HPDE6-E6E7 (cell line): ENCODE measurements at regions not wholly inside any gene's neighbourhood (a gene's known extent, or its start where the extent isn't known, plus 50 kb on each side); places are given as distances from the start of the nearest gene placed in this dataset.
"Not testable (repeated sequence)": the region's sequence is repeated elsewhere in the genome, so short reads cannot be mapped to it uniquely, and the experiment has no call there.

Experiments used
- DNase-seq: peaks from one replicate; pipeline ENCODE4 v3.0.0; 2011; ENCODE audit warnings: missing footprints; ENCODE audit errors: extremely low spot score

DNA sequence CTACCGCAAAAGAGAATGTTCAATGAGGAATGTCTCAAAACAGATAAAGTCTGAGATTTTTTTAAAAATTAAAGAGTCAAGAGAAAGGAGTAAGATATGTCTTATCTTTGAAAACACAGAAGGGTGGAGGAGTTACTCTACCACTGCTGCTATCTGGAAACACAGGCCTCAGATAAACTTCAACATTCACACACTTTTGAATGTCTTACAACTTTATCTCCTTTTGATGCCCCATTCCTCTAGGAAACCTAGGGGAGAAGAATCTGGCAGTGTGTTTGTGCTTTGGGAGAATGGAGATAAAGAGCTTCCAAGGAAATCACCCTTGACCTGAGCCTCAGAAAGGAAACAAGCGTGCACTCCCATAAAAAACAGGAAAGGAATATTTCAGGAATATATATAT lies 468.2 kb downstream of the PLOD2 start:
- no peak for DNase-seq

DNA sequence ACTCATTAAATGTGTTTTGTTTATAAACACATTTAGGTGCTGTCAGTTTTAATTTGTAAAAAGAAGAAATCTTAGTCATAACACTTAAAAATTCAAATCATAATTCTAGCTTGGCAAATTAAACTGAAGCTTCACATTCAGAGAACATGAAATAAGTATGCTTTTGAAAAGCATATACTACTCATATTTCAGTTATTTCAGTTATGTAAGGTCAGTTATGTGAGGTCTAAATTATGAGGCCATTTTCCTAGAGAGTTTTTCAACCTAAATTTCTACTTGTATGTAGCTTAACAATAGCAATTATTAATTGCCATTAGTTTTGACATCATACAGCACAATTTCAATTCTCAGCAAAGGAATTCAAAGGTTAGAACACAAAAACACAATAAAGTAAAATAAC lies 465.0 kb downstream of the PLOD2 start:
- no peak for DNase-seq

DNA sequence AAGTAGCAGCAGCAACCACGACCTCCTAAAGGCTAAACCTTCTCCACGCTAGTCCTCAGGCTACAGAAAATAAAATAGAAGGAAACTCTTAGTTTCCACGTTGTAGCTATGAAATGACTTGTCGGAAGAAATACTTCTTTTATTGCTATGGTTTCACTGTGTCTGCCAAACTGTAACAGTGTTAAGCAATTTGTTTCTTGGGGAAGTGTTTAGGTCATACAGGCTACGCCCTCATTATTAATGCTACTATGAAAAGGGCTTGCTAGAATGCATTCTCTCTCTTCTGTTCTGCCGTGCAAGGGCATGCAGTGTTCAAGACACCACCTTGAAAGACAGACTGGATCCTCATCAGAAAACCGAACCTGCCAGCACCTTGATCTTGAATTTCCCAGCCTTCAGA lies 462.7 kb downstream of the PLOD2 start:
- DNase-seq, result no peak

DNA sequence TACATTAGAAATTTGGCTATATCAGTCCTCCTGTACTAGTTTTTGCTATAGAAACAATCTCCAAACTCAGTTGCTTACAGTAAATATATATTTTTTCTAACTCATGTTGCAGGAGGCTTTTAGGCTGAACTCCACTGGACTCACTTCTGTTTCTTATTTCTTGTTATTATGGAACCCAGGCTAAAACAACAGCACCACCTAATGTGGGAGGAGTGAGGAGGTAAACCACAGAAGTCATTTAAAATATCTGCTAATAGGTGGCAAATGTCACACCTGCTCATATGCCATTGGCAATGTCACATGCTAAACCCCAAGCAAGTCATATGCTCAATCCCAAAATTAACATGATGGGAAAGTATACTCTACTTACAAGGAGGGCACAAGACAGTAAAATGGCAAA lies 462.2 kb downstream of the PLOD2 start:
- DNase-seq, result no peak

DNA sequence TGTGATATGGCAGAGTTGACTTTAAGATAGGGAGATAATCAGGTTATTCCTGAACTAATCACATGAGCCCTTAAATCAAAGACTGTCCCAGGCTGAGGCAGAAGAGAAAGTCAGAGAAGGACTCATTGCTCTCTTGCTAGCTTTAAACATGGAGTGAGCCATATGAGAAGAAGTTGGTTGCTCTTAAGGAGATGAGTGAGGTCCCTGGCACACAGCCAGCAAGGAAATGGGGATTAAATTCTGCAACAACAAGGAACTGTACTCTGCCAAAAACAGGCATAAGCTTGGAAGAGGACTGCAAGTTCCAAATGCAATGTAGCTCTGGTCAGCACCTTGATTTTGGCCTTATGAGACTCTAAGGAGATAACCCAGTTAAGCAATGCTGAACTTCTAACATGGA lies 457.0 kb downstream of the PLOD2 start:
- DNase-seq, result no peak

DNA sequence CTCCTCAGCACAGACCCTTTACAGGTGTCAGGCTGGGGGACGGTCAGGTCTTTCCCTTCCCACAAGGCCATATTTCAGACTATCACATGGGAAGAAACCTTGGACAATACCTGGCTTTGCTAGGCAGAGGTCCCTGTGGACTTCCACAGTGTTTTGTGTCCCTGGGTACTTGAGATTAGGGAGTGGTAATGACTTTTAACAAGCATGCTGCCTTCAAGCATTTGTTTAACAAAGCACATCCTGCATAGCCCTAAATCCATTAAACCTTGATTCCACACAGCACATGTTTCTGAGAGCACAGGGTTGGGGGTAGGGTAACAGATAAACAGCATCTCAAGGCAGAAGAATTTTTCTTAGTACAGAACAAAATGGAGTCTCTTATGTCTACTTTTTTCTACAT lies 451.2 kb downstream of the PLOD2 start:
- not testable (repeated sequence) for DNase-seq

DNA sequence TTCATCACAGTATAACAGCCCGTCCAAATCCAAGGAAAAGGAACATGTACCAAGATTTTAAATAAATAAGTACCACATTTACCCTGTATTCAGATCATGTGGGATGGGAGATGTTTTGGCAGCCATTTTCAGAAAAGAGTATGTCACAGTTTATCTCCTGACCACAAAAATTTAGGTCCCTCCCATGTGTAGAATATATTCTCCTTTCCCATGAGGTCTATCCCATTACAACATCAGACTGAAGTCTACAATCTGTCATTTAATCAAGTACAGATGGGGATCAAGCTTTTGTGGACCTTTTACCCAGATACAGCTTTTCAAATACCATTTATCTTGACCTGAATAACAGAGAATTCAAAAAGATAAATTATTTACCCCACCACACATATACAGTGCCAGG lies 444.5 kb downstream of the PLOD2 start:
- no peak for DNase-seq

DNA sequence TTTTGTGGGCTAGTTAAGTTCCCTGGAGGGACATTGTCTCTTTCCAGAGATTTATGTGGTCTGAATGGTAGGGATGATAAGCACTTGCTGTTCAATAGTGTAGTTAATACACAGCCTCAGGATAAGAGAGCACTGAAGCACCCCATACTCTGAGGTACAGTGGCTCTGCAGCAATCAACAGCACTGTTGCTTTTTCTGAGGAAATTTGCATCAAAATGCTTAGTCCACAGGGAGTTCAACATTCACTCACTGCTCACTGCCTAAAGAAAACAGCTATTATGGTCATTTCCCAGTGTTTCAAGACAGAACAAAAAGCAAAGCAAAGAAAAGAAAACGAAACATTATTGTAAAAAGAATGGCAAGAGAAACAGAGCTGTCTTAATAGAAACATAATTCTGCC lies 441.9 kb downstream of the PLOD2 start:
- DNase-seq, result no peak

DNA sequence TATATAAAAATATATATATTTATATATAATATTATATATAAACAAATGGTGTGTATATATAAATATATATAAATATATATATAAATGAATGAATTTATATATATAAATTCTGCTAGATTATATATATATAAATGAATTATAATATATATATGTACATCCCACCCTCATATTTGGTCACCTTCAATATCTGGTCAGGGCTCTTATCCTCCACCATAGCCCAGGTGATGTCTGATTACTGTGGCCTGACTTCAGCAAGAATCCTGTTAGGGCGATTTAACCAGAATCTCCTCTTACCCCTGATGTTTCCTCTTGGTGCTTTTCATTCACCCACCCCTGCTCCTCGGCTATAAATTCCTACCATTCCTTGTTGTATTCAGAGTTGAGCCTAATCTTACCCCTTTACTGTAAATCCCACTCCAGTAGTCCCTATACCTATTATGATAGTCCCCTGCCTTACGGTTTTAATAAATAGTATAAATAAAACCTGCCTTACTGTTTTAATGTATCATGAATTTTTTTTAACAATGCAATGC lies 439.6 kb downstream of the PLOD2 start:
- no peak for DNase-seq

DNA sequence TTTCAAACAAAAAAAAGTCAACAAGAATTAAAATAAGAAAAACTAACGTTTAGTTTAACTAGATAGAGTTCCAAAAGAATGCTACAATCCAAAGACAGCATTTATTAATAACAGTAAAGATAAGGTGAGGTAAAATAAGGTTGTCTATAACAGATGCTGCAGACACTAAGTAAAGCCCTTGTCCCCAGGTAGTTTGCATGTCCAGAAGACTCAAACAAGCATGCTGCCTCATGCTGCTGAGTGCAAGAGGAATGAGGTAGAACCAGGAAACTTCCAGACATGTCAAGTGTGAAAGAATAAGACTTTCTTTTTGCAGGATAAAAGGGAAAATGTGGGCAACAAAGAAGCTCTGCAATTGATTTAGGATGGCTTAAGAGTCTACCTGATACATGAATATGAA lies 439.2 kb downstream of the PLOD2 start:
- DNase-seq, result no peak

DNA sequence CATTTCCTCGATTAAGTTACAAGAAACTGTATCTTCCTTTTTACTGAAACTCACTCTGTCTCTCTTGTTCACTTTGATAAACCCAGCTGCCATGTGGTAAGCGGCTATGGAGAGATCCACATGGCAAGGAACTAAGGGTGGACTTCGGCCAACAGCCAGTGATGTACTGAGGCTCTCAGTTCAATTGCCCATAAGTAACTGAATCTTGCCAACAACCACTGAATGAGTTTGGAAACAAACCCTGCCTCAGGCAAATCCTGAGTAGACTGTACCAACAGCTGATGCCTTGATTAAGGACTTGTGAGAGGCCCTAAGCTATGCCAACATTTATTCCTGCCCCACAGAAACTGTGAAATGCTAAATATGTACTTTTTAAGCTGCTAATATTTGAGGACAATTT lies 433.5 kb downstream of the PLOD2 start:
- no peak for DNase-seq

DNA sequence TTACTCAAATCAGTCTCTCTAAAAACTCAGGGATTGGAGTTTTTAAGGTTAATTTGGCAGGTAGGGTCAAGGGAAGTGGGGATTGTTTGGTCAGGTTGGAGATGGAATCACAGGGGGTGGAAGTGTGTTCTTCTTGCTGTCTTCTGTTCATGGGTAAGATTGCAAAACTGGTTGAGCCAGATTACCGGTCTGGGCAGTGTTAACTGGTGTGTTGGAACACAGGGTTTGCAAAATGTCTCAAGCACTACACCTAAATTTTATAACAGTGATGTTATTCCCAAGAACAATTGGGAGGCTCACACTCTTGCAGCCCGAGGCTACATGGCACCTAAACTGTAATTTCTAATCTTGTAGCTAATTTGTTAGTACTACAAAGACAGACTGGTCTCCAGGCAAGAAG lies 425.4 kb downstream of the PLOD2 start:
- no peak for DNase-seq

DNA sequence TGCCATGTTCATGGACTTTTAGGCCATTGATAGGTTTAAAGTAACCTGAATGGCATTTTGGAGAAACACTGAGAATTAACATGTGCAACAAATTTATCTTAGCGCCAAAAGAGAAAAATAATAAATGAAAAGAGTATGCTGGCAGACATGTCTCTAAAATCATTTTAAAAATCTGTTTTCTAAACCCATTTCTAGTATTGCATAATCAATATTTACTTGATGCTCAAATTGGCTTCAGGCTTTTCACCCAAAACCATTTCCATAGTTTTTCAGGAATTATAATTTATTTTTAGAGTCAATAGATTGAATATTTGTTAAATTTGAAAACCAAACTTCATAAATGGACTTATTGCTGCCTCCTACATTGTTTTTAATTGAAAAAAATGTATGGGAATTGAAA lies 423.0 kb downstream of the PLOD2 start:
- DNase-seq, result no peak

DNA sequence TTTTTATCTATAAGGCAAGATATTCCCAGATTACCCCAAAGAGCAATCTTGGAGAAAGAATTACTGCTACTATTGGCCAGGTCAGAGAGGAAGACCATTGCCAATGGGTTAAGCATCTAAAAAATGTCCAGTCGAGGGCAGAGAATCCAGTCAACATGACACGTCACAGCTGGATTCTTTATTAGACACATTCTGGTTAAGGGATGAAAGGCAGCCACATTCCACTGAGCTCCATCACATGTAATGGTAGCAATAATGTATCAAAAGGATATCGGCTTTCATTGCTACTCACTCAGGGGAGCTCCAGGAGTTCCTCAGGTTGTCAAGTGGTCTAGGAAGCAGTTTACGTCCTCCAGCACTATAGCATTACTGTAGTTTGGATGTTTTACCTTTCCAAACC lies 421.1 kb downstream of the PLOD2 start:
- DNase-seq, result no peak

DNA sequence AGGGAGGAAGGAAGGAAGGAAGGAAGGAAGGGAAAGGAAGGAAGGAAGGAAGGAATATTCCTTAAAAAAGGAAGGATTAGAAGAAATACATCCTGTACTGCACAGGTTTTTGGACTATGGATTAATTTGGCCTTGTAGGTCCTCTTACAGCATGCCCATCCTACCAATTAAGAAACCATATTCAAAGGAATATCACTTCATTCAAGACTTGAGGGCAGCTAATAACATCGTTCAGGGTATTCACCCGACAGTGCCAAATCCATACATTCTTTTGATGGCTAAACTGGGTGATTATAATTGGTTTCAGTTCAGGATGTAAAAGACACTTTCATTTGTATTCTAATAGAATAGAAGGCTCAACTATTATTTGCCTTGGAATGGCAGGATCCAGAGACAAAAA lies 410.3 kb downstream of the PLOD2 start:
- DNase-seq, result no peak

DNA sequence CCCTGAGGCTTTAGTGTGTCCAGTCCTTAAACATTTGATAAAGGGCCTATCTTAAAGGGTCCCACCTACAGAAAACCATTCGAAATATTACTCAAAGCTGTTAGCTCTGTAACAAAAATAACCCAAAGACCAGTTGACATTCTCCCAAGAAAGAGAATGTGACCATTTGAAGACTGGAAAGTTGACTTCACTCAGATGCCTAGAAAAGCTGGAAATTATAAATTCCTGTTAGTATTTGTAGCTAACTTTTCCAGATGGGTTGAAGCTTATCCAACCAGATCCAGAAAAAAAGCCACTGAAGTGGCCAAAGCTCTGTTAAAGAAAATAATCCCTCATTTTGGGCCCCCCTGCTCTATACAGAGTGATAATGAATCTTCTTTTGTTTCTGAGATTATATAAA lies 408.4 kb downstream of the PLOD2 start:
- DNase-seq, result no peak

DNA sequence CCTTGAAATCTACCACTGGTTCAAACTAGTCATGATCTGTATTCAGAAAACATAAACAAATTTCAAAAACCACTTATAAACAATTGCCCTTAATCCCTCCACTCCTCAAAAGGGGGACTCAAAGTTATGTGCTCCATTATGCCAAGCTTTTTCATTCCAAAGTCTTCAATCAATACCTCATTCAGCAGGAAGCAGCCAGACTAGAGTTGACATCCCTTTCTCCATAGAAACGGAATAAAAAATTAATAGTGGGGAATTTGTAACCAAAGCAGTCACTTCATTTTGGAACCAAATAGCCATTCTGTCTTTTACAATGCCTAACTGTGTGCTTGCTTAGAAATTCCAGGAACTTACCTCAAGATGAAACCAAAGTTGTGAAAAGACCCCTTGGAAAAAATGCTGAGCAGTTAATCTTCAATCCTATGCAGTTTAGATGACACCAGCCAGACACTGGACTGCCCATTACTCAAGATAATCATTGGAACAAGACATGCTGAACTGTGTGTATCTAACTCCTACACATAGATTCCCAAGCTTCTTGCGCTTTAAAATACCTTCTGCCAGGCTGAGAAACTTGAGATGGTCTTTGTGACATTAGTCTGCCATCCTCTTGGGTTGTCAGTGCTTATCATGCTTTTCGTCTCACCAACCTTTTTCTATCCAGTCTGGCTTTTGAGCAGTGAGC lies 406.2 kb downstream of the PLOD2 start:
- DNase-seq, result no peak

DNA sequence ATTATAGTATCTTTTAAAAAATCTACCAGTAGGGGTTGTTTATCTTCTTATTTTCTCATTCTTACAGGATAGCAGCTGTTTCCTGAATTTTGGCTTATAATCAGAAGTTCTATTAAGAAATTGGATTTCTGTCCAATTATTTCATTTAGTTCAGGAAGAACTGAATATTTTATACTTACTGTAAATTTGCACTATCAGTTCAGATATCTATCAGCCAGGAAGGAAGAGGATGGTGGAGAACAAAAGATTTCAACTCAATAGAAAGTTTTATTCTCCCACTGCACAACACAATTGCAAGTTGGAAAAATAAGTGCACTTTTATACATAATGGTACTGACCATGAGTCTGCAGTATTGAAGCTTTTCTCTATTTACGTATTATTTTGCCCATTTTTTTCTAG lies 400.9 kb downstream of the PLOD2 start:
- no peak for DNase-seq

DNA sequence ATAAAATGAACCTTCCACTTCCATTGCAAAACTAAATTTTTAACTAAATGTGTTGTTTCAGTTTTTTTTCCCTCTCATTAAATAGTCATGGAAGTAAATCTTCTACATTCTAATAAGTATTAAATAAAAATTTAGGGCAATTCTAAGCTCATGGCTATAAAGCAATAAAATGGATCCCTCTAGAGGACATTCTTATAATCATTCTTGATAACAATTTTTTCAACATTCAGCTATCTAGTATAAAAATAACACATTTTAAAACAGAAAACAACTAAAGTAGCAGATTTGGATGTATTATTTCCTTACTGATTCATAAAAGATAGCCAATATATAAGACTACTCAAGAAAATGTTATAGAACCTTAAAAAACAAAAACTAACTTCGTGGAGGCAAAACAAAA lies 393.1 kb downstream of the PLOD2 start:
- DNase-seq, result no peak

DNA sequence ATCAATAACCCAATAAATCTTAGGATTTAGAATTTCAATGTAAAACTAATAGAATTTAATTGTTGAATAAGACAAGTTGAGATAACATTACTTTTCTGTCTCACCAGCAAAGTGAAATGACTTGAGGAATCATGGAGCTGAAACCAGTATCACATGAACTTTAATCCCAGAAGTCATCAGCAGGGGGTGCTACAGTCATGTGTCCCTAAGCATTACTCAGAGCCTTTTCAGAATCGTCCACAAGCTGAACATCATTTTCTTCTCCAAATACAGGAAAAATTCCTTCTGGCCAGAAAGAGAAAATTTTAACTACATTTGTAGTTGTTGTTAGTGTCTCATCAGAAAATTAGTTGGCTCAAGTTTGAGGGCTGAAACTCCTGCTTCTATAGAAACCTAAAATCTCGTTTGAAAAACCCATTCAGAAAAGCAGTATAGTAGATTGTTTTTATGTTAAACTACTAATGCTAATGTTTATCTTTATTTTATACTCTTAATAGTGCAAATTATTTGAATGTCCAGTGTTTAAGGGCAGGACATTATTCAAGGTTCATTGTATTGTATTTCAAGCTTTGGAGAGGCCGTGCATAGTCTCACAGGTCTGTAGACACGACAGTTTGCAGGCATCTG lies 384.1 kb downstream of the PLOD2 start:
- DNase-seq, result peak; percentile 19

DNA sequence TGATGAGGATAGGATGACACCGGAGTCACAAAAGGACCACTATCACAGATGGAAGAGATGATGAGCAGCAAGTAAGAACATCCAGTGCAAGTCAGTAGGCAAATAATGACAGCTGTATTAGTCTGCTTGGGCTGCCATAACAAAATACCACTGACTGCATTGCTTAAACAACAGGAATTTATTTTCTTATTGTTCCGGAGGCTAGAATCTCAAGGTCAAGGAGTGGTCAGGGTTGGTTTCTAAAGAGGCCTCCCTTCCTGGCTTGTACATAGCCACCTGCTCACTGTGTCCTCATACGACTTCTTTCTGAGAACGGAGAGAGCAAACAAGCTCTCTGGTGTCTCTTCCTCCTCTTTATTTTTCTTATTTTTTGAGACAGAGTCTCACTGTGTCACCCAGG lies 380.7 kb downstream of the PLOD2 start:
- no peak for DNase-seq

DNA sequence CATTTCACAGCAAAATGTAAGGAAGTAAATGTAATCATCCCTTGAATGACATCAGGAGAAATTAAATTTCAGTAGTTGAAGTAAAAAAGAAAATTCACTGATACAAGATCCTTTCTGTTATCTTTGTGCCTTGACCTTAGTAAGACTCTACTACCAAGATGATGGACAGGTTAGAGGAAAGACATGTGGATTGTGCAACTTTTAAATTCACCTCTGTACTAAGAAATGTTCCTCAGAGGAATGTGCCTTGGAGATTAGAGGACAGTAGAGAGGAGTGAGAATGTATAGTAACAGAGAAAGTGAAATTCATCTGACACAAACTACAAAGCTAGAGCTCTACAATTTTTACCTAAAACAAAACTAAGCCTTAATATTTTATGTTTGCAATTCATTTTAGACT lies 375.3 kb downstream of the PLOD2 start:
- no peak for DNase-seq

DNA sequence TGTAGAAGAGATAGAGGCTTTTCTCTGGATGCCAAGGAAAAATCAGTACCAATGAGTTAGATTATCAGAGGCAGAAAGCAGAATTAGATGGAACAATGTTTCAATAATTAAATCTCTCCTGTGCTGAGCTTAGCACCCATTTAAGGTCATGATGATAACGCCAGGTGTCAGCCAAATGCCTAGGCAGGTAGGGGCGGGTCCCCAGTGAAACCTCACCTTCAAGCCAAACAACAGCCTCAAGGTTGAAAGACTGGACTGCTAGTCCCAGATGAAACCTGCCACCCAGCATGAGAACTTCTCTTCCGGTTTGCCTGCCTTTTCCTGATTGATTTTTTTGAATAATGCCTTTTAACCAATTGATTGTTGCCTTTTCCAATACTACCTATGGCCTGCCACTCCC lies 363.0 kb downstream of the PLOD2 start:
- DNase-seq, result no peak
